Sigmoid colon (tissue), 6 donors: ENCODE measurements at regions not wholly inside any gene's neighbourhood (a gene's known extent, or its start where the extent isn't known, plus 50 kb on each side); places are given as distances from the start of the nearest gene placed in this dataset.

ENCODE experiments used
- DNase-seq: peaks from one replicate; pipeline ENCODE4 v3.0.0-alpha.2; 2019
- H3K27ac ChIP-seq, 4 donors: fragments of 200-600 bp; sonication (generic); one replicate each; pipeline ENCODE4 v1.5.1; 2016 to 2019; ENCODE audit warnings: mild to moderate bottlenecking in 1 of 4
- H3K27me3 ChIP-seq, 3 donors: fragments of 200-600 bp; sonication (generic); one replicate each; pipeline ENCODE4 v1.5.1; 2019; ENCODE audit warnings: mild to moderate bottlenecking in 1 of 3
- H3K36me3 ChIP-seq, 4 donors: fragments of 200-600 bp; sonication (generic); one replicate each; pipeline ENCODE4 v1.5.1; 2016 to 2019
- H3K4me1 ChIP-seq, 4 donors: fragments of 200-600 bp; sonication (generic); one replicate each; pipeline ENCODE4 v1.5.1; 2017 to 2019
- H3K4me3 ChIP-seq, 4 donors: fragments of 200-600 bp; sonication (generic); one replicate each; pipeline ENCODE4 v1.5.1; 2017 to 2019; ENCODE audit warnings: mild to moderate bottlenecking in 2 of 4, moderate library complexity in 1 of 4
- H3K9me3 ChIP-seq, 4 donors: fragments of 200-600 bp in 3 of 4; sonication (generic) in 3 of 4; one replicate each; pipeline versions ENCODE4 v1.5.1 to v1.6.1; 2013 to 2019
- CTCF ChIP-seq, 4 experiments: fragments of 450-650 bp in 3 of 4; fragments of 200-600 bp in 1 of 4; IDR thresholded peaks; one replicate each; pipeline ENCODE4 v1.5.1; 2016 to 2019; ENCODE audit warnings: antibody characterized with exemption in 4 of 4, mild to moderate bottlenecking in 3 of 4, moderate library complexity in 2 of 4
- EP300 ChIP-seq, 4 donors: sonication (generic); formaldehyde crosslinking; IDR thresholded peaks; one replicate each; pipeline ENCODE4 v1.6.1; 2017; ENCODE audit warnings: antibody characterized with exemption in 4 of 4
- POLR2A ChIP-seq, 2 donors: fragments of 450-650 bp; IDR thresholded peaks; one replicate each; pipeline ENCODE4 v1.6.1; 2016; ENCODE audit warnings: antibody characterized with exemption in 2 of 2, mild to moderate bottlenecking in 2 of 2, moderate library complexity in 2 of 2
- POLR2AphosphoS5 ChIP-seq, 4 donors: sonication (generic); formaldehyde crosslinking; IDR thresholded peaks; one replicate each; pipeline ENCODE4 v1.6.1; 2017; ENCODE audit warnings: antibody characterized with exemption in 4 of 4
- WGBS, 2 donors: extraction: QIAGEN DNeasy Blood & Tissue Kit; methylation state at CpG; one replicate each; pipeline ENCODE4 v1.1.7; 2013; 5-methylcytosine and 5-hydroxymethylcytosine counted together
- intact Hi-C: fragments of 100-400 bp; cut with DNase I; formaldehyde crosslinking; loops from one replicate; pipeline ENCODE4 v1.15.1; 2023
- donor health status: healthy with polysubstance abuse.
- donor health status: healthy.

GRCh38 chr13:50376895-50377575 is 361.8 kb downstream of the KCNRG start:
- Histone ChIP-seq H3K9me3 (peaks cover 0 to 7% (median 3%) of the 10 kb centered on the region in 4 donors), H3K27me3 (no peaks in the 10 kb centered on the region), H3K4me1 (no peaks in the 10 kb centered on the region), H3K27ac (no peak overlapping the region), H3K4me3 (no peak overlapping the region), H3K36me3 (no peaks in the 10 kb centered on the region)
- TF ChIP-seq POLR2AphosphoS5 (IDR thresholded peaks at IDR 0.05) (no peak), CTCF (IDR thresholded peaks at IDR 0.05) (no peak), POLR2A (IDR thresholded peaks at IDR 0.05) (no peak), EP300 (IDR thresholded peaks at IDR 0.05) (no peak)
- intact Hi-C loops = no loop called here
- DNase-seq = no peak
- WGBS, 2 donors = 92 to 93% methylated on average over 1 of the region's 1 CpG

- intact Hi-C loops = no loop called here
- H3K27me3 ChIP-seq = no peaks in the 10 kb centered on the region
These were observed 362.6 kb downstream of the KCNRG start for GRCh38 chr13:50377726-50378270.

GRCh38 chr13:50378509-50379044 is 363.3 kb downstream of the KCNRG start:
- WGBS, 2 donors = 66 to 84% methylated on average over 5 of the region's 5 CpGs
- Histone ChIP-seq H3K27me3 (no peaks in the 10 kb centered on the region), H3K9me3 (peaks cover 0 to 7% (median 3%) of the 10 kb centered on the region in 4 donors), H3K36me3 (no peaks in the 10 kb centered on the region), H3K4me1 (no peaks in the 10 kb centered on the region), H3K4me3 (no peak overlapping the region), H3K27ac (no peak overlapping the region)
- intact Hi-C loops = no loop called here
- no peak for DNase-seq
- TF ChIP-seq POLR2A (IDR thresholded peaks at IDR 0.05) (no peak), EP300 (IDR thresholded peaks at IDR 0.05) (no peak), CTCF (IDR thresholded peaks at IDR 0.05) (no peak), POLR2AphosphoS5 (IDR thresholded peaks at IDR 0.05) (no peak)

More at GRCh38 chr13:50377726-50378270, 362.6 kb downstream of the KCNRG start:
- WGBS, 2 donors = 44 to 73% methylated on average over 2 of the region's 2 CpGs
- no peak overlapping the region for H3K4me3 ChIP-seq
- no peak for TF ChIP-seq POLR2A (IDR thresholded peaks at IDR 0.05)
- TF ChIP-seq POLR2AphosphoS5 (IDR thresholded peaks at IDR 0.05) = no peak
- TF ChIP-seq EP300 (IDR thresholded peaks at IDR 0.05) = no peak
- TF ChIP-seq CTCF (IDR thresholded peaks at IDR 0.05) = no peak
- no peak overlapping the region for H3K27ac ChIP-seq
- H3K9me3 ChIP-seq = peaks cover 0 to 7% (median 3%) of the 10 kb centered on the region in 4 donors
- no peaks in the 10 kb centered on the region for H3K36me3 ChIP-seq
- no peak for DNase-seq
- H3K4me1 ChIP-seq = no peaks in the 10 kb centered on the region

GRCh38 chr13:50379584-50379983 is 364.3 kb downstream of the KCNRG start:
- Histone ChIP-seq H3K27ac (no peak overlapping the region), H3K9me3 (peaks cover 0 to 7% (median 3%) of the 10 kb centered on the region in 4 donors), H3K36me3 (no peaks in the 10 kb centered on the region), H3K4me3 (no peak overlapping the region), H3K27me3 (no peaks in the 10 kb centered on the region), H3K4me1 (no peaks in the 10 kb centered on the region)
- 78 to 85% methylated on average over 3 of the region's 3 CpGs for WGBS, 2 donors
- TF ChIP-seq EP300 (IDR thresholded peaks at IDR 0.05) = no peak
- TF ChIP-seq POLR2A (IDR thresholded peaks at IDR 0.05) = no peak
- no peak for TF ChIP-seq POLR2AphosphoS5 (IDR thresholded peaks at IDR 0.05)
- TF ChIP-seq CTCF (IDR thresholded peaks at IDR 0.05) = no peak
- intact Hi-C loops = no loop called here
- no peak for DNase-seq
